GM19397 (cell line): ENCODE measurements at regions not wholly inside any gene's neighbourhood (a gene's known extent, or its start where the extent isn't known, plus 50 kb on each side); places are given as distances from the start of the nearest gene placed in this dataset.

ENCODE experiments used
- ATAC-seq: cut with Tn5 transposase; IDR thresholded peaks from one replicate; pipeline ENCODE4 v1.9.1; 2021; ENCODE audit warnings: mild to moderate bottlenecking, moderate library complexity; ENCODE audit not compliant: unreplicated experiment

DNA sequence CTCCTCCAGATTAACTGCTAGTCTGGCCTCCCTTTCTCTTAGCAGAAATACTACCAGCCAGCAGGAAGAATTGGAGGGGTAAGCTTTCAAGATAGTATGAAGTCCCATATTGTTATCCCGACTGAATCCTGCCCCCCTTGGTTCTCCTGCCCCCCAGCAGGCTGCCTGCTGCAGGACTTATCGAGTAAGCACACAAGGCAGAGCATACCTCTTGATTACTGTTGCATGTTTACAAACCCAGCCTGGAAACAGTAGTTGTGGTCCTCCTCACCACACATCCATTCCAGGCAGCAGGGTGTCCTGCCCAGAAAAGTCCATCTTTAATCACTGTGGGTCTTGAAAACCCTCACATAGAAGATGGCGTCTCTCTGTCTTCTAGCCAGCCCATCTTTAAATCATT is 66.8 kb upstream of the PPP2R3A start:
- no peak for ATAC-seq

DNA sequence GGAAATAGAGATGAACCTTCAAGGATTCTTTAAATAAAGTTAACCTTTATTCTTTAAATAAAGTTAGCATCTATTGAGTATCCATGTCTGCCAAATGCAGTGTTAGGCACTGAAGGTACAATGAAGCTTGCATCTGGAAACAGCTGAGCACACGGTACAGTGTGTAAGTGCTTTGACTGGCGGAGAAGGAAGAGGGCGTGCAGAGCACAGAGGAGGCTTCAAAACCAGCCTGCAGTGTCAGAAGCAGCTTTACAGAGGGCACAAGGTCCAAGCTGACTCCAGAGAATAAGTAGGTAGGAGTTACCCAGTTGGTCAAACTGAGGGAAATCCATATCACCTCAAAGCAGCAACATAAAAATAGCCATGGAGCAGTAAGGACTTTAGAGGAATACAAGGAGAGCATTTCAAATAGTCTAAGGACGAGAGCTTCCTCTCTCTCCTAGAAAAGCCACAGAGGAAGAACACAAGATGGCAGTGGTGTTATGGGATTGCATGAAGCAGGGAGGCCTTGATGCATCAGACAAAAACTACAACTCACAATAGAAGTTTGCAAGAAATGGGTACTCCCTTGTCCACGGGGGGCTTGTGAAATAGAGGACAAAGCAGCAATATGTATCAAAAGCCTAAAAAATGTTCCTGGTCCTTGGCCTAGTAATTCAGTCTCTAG is 60.3 kb upstream of the PPP2R3A start:
- no peak for ATAC-seq

DNA sequence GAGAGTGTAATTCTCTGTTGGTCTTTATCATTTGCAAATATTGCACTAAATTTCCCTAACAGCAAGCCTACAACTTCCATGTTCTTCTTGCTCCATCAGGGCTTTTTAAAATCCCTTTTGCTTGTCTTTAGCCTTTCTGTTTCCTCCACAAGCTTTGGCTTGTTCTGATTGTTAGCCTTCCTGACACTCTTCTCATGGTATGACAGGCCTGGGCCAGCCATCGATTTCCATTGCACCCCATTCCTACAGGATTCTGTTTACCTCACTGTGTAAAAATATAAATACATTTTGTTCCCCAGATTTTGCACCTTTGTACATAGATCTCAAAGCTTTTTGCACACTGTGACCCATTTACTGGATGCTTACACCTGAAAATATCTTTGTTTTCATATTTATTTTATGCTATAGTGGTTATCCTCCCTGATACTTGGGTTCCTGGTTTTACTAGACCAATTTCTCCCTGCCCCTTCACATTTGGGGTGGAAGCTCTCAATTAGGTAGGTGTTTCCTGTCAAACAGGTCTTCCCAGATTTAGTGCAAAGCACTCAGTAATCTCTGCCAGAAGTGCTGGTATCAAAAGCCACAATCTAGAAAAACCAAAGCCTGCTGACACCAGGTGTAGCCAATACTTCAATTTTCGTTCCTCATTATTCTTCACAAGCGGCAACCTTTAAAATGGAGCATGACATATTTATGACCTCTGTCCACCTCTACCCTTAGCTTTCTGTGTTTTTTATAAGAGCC is 57.9 kb upstream of the PPP2R3A start:
- ATAC-seq = no peak

DNA sequence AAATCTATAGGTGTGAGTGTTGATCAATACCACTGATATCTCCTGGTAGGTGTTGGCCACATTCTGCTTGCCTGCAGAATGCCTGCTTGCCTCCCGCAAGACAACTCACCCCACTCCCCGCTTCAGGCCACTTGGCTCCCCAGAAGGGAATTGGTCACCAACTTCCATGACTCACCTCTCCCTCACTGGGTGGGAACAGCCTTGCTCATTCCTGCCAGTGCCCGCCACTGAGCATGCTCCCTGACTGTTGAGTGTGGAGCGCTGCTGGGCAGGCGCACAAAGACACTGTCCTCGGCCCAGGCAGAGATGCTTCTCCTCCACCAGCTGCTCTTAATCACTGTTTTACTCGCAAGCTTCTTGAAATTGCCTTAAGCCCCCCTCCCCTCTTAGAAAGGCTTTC is 57.3 kb upstream of the PPP2R3A start:
- ATAC-seq = no peak

DNA sequence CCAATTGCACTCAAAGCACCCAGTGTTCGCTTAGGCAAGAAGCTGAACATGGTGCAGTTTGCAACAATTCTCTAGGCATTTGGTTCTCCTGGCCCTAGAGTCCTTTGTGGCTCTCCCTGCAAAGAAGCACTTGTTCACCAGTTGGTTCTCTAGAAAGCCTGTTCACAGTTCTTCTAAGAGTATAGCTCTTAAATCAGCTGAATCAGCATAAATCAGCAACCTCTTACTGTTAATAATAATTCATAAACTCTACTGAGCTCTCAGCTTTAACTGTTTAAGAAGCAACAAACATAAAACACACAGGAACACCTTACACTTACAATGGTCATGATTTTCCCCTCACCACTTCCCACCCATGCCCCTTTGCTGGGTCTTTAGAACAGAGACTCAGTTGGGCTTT is 56.8 kb upstream of the PPP2R3A start:
- ATAC-seq = no peak

DNA sequence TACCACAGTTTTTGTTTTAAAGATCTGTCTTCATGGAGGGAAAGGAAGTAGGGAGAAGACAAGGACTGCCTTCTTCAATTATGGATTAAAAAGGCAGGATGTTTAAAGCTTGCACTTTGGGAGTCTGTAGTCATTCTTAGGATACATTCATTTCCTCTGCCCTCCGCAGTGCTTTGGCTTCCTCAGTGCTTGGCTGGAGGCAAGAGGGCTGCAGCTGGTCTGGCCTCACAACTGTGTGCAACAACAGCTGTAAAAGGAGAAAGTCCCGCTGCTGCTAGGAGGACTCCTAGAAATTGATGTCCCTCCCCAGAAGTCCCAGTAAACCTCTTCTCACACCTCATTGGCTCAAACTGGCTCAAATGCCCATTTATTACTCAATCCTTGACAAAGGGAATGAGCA is 54.4 kb upstream of the PPP2R3A start:
- ATAC-seq = no peak

DNA sequence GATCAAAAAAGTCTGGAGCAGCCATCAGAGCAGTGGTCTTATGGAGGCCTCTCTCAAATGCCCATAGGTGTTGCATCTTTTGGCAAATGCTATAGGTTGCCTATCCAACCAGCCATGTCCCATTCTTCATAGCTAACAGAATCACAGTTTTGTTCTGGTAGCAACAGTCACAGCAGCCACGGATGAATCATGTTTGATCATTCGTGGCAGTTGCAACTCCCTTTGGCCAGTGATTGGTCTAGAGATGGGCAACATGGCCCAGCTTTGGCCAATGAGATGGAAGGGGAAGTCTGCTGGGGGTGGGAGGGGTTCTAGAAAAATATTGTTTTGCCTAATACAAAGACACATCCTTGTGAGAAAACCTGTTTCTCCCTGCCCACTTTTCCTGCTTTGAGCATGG is 50.3 kb upstream of the PPP2R3A start:
- no peak for ATAC-seq
